ENCODE measurements at regions not wholly inside any gene's neighbourhood (a gene's known extent, or its start where the extent isn't known, plus 50 kb on each side); places are given as distances from the start of the nearest gene placed in this dataset.

GRCh38 chr4:56742080-56742871 is 61.2 kb upstream of the HOPX start:
- Histone ChIP-seq H3K9me3 (ENCODE audit: control insufficient read depth in 2 of 2, insufficient read depth in 1 of 2, low read depth in 1 of 2, low read length in 1 of 2) (no peaks in the 10 kb centered on the region), H3K27me3 (ENCODE audit: control insufficient read depth in 1 of 2, insufficient read depth in 2 of 2, low read length in 2 of 2) (no peaks in the 10 kb centered on the region), H3K4me1 (ENCODE audit: control insufficient read depth in 2 of 2, insufficient read depth in 2 of 2, low read length in 1 of 2) (peaks cover 0 to 8% of the 10 kb centered on the region in 2 donors), H3K36me3 (ENCODE audit: control insufficient read depth in 2 of 2, insufficient read depth in 2 of 2, low read length in 1 of 2) (no peaks in the 10 kb centered on the region), H3K27ac (ENCODE audit: low read depth in 2 of 2, low read length in 1 of 2) (peak overlapping the region in 1 of 2 donors; percentile 49), H3K4me3 (ENCODE audit: low read depth in 1 of 2, low read length in 2 of 2) (no peak overlapping the region)
- 76 to 84% methylated on average over 8 of the region's 8 CpGs for WGBS, 2 donors

- Histone ChIP-seq H3K9me3 (ENCODE audit: control insufficient read depth in 2 of 2, insufficient read depth in 1 of 2, low read depth in 1 of 2, low read length in 1 of 2) (no peaks in the 10 kb centered on the region), H3K36me3 (ENCODE audit: control insufficient read depth in 2 of 2, insufficient read depth in 2 of 2, low read length in 1 of 2) (no peaks in the 10 kb centered on the region), H3K4me1 (ENCODE audit: control insufficient read depth in 2 of 2, insufficient read depth in 2 of 2, low read length in 1 of 2) (peaks cover 0 to 8% of the 10 kb centered on the region in 2 donors), H3K4me3 (ENCODE audit: low read depth in 1 of 2, low read length in 2 of 2) (no peak overlapping the region), H3K27ac (ENCODE audit: low read depth in 2 of 2, low read length in 1 of 2) (peak overlapping the region in 1 of 2 donors; percentile 40), H3K27me3 (ENCODE audit: control insufficient read depth in 1 of 2, insufficient read depth in 2 of 2, low read length in 2 of 2) (no peaks in the 10 kb centered on the region)
- 64 to 68% methylated on average over 1 of the region's 1 CpG for WGBS, 2 donors
Observed at GRCh38 chr4:56741595-56741994, 60.5 kb upstream of the HOPX start.

GRCh38 chr4:56739066-56739777 is 58.1 kb upstream of the HOPX start:
- no peaks in the 10 kb centered on the region for H3K36me3 ChIP-seq (ENCODE audit: control insufficient read depth in 2 of 2, insufficient read depth in 2 of 2, low read length in 1 of 2)
- H3K4me1 ChIP-seq (ENCODE audit: control insufficient read depth in 2 of 2, insufficient read depth in 2 of 2, low read length in 1 of 2): peaks cover 0 to 8% of the 10 kb centered on the region in 2 donors
- no peak overlapping the region for H3K4me3 ChIP-seq (ENCODE audit: low read depth in 1 of 2, low read length in 2 of 2)
- H3K27ac ChIP-seq (ENCODE audit: low read depth in 2 of 2, low read length in 1 of 2): peak overlapping the region; percentile 2 to 24
- WGBS, 2 donors: 57 to 67% methylated on average over 4 of the region's 4 CpGs
- no peaks in the 10 kb centered on the region for H3K27me3 ChIP-seq (ENCODE audit: control insufficient read depth in 1 of 2, insufficient read depth in 2 of 2, low read length in 2 of 2)
- no peaks in the 10 kb centered on the region for H3K9me3 ChIP-seq (ENCODE audit: control insufficient read depth in 2 of 2, insufficient read depth in 1 of 2, low read depth in 1 of 2, low read length in 1 of 2)

- H3K9me3 ChIP-seq (ENCODE audit: control insufficient read depth in 2 of 2, insufficient read depth in 1 of 2, low read depth in 1 of 2, low read length in 1 of 2): no peaks in the 10 kb centered on the region
- no peak overlapping the region for H3K4me3 ChIP-seq (ENCODE audit: low read depth in 1 of 2, low read length in 2 of 2)
- no peaks in the 10 kb centered on the region for H3K27me3 ChIP-seq (ENCODE audit: control insufficient read depth in 1 of 2, insufficient read depth in 2 of 2, low read length in 2 of 2)
- H3K4me1 ChIP-seq (ENCODE audit: control insufficient read depth in 2 of 2, insufficient read depth in 2 of 2, low read length in 1 of 2): peaks cover 0 to 8% of the 10 kb centered on the region in 2 donors
- H3K27ac ChIP-seq (ENCODE audit: low read depth in 2 of 2, low read length in 1 of 2): peak overlapping the region; percentile 49 to 70
- WGBS, 2 donors: 55 to 67% methylated on average over 8 of the region's 8 CpGs
- no peaks in the 10 kb centered on the region for H3K36me3 ChIP-seq (ENCODE audit: control insufficient read depth in 2 of 2, insufficient read depth in 2 of 2, low read length in 1 of 2)
Observed at GRCh38 chr4:56737666-56738065, 56.6 kb upstream of the HOPX start.

GRCh38 chr4:56733352-56733751 is 52.3 kb upstream of the HOPX start:
- H3K9me3 ChIP-seq (ENCODE audit: control insufficient read depth in 2 of 2, insufficient read depth in 1 of 2, low read depth in 1 of 2, low read length in 1 of 2): no peaks in the 10 kb centered on the region
- 89 to 91% methylated on average over 5 of the region's 5 CpGs for WGBS, 2 donors

GRCh38 chr4:56732301-56732700 is 51.2 kb upstream of the HOPX start:
- no peaks in the 10 kb centered on the region for H3K27me3 ChIP-seq (ENCODE audit: control insufficient read depth in 1 of 2, insufficient read depth in 2 of 2, low read length in 2 of 2)
- H3K4me3 ChIP-seq (ENCODE audit: low read depth in 1 of 2, low read length in 2 of 2): no peak overlapping the region
- no peak overlapping the region for H3K27ac ChIP-seq (ENCODE audit: low read depth in 2 of 2, low read length in 1 of 2)
- WGBS, 2 donors: 69 to 81% methylated on average over 3 of the region's 3 CpGs
- no peaks in the 10 kb centered on the region for H3K36me3 ChIP-seq (ENCODE audit: control insufficient read depth in 2 of 2, insufficient read depth in 2 of 2, low read length in 1 of 2)
- no peaks in the 10 kb centered on the region for H3K9me3 ChIP-seq (ENCODE audit: control insufficient read depth in 2 of 2, insufficient read depth in 1 of 2, low read depth in 1 of 2, low read length in 1 of 2)
- no peaks in the 10 kb centered on the region for H3K4me1 ChIP-seq (ENCODE audit: control insufficient read depth in 2 of 2, insufficient read depth in 2 of 2, low read length in 1 of 2)

More at GRCh38 chr4:56733352-56733751, 52.3 kb upstream of the HOPX start:
- Histone ChIP-seq H3K4me1 (ENCODE audit: control insufficient read depth in 2 of 2, insufficient read depth in 2 of 2, low read length in 1 of 2) (peaks cover 0 to 7% of the 10 kb centered on the region in 2 donors), H3K27me3 (ENCODE audit: control insufficient read depth in 1 of 2, insufficient read depth in 2 of 2, low read length in 2 of 2) (no peaks in the 10 kb centered on the region), H3K27ac (ENCODE audit: low read depth in 2 of 2, low read length in 1 of 2) (no peak overlapping the region), H3K4me3 (ENCODE audit: low read depth in 1 of 2, low read length in 2 of 2) (no peak overlapping the region), H3K36me3 (ENCODE audit: control insufficient read depth in 2 of 2, insufficient read depth in 2 of 2, low read length in 1 of 2) (no peaks in the 10 kb centered on the region)

- Histone ChIP-seq H3K27ac (ENCODE audit: low read depth in 2 of 2, low read length in 1 of 2) (no peak overlapping the region), H3K4me3 (ENCODE audit: low read depth in 1 of 2, low read length in 2 of 2) (no peak overlapping the region), H3K9me3 (ENCODE audit: control insufficient read depth in 2 of 2, insufficient read depth in 1 of 2, low read depth in 1 of 2, low read length in 1 of 2) (no peaks in the 10 kb centered on the region), H3K27me3 (ENCODE audit: control insufficient read depth in 1 of 2, insufficient read depth in 2 of 2, low read length in 2 of 2) (no peaks in the 10 kb centered on the region), H3K36me3 (ENCODE audit: control insufficient read depth in 2 of 2, insufficient read depth in 2 of 2, low read length in 1 of 2) (no peaks in the 10 kb centered on the region), H3K4me1 (ENCODE audit: control insufficient read depth in 2 of 2, insufficient read depth in 2 of 2, low read length in 1 of 2) (no peaks in the 10 kb centered on the region)
- WGBS, 2 donors: 65 to 66% methylated on average over 8 of the region's 8 CpGs
Observed at GRCh38 chr4:56731857-56732256, 50.8 kb upstream of the HOPX start.
